ENCODE measurements at regions not wholly inside any gene's neighbourhood (a gene's known extent, or its start where the extent isn't known, plus 50 kb on each side); places are given as distances from the start of the nearest gene placed in this dataset.

DNA sequence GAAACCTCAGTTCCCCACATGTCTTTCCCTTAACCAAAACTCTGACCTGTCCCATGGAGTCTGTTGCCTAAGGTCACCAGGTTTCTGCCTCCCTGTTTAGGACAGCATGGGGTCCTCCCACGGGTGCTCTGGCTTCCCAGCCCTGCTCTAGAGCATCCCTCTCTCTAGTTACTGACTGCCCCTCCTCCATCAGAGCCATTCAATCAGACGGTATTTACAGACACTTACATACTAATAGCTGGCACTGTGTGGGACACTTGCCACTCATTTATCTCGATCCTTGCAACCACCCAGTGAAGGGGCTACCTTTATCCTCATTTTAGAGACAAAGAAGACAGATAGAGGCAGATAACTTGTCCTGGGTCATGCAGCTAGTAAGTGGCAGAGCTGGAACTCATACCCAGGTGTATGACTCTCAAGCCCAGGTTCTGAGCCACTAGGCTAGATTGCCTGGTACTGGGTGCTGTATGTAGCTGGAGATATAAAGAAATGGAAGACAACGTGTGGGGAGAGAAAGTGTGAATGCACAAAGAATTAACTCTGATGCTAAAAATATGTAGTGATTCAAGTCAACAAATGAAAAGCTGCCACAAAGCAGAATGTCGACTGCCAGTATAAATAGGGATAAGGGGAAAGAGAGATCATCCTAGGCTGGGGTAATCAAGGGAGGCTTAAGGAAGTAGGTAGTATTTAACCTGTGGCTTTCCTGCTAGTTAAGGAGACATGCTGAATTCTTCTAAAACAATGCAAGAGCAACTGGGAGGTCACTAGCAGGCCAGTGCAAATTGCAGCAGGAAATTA lies 52.5 kb upstream of the PDE8B start:
- Histone ChIP-seq H3K4me1 (ENCODE audit: insufficient read depth) (no peaks in the 10 kb centered on the region), H3K27me3 (no peaks in the 10 kb centered on the region), H3K9me3 (no peaks in the 10 kb centered on the region), H3K27ac (no peak overlapping the region), H3K36me3 (no peaks in the 10 kb centered on the region), H3K4me3 (no peak overlapping the region)
- intact Hi-C loops (cut with DNase I): no loop called here
- no peak for DNase-seq
- no peak for TF ChIP-seq EP300 (IDR thresholded peaks at IDR 0.05)
- TF ChIP-seq POLR2A (IDR thresholded peaks at IDR 0.05): no peak
- TF ChIP-seq CTCF (IDR thresholded peaks at IDR 0.05): no peak
- 31 to 38% (median 35%) methylated on average over 5 of the region's 5 CpGs for WGBS, 3 donors

- no peak for DNase-seq
- H3K9me3 ChIP-seq: no peaks in the 10 kb centered on the region
- intact Hi-C loops (cut with DNase I): no loop called here
- H3K27ac ChIP-seq: no peak overlapping the region
- TF ChIP-seq EP300 (IDR thresholded peaks at IDR 0.05): no peak
- TF ChIP-seq POLR2A (IDR thresholded peaks at IDR 0.05): no peak
- TF ChIP-seq CTCF (IDR thresholded peaks at IDR 0.05): no peak
- H3K27me3 ChIP-seq: no peaks in the 10 kb centered on the region
- H3K36me3 ChIP-seq: no peaks in the 10 kb centered on the region
- 85 to 94% (median 89%) methylated on average over 3 of the region's 3 CpGs for WGBS, 3 donors
- no peaks in the 10 kb centered on the region for H3K4me1 ChIP-seq (ENCODE audit: insufficient read depth)
- no peak overlapping the region for H3K4me3 ChIP-seq
These were observed 54.1 kb upstream of the PDE8B start for GRCh38 chr5:77156379-77156778.

DNA sequence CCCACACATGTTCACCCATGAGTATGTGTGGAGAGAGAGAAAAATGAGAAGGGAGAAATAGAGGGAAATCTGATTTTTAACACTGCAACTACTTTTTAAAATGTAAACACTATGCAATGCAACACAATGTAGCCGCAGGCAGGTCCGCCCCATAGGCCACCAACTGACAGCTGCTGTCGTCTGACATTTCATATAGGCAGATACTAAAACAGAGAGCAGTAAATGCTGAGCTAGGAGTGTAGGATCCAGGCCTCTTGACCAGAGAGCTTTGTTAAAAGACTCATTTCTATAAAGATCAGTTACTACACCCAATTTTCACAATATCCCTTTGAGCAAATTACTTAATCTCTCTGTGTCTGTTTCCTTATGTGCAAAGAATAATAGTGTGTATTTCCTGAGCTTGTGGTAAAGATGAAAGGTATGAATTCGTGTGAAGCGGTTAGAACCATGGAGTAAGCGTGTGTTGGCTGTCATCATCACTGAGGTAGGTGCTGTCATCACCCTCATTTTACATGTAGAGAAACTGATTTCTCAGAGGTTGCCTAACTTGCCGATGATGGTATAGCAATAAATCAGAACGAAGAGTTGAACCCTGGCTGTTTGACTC lies 55.2 kb upstream of the PDE8B start:
- no peaks in the 10 kb centered on the region for H3K36me3 ChIP-seq
- 89 to 90% (median 90%) methylated on average over 8 of the region's 8 CpGs for WGBS, 3 donors
- H3K4me3 ChIP-seq: no peak overlapping the region
- H3K27ac ChIP-seq: no peak overlapping the region
- H3K9me3 ChIP-seq: no peaks in the 10 kb centered on the region
- no peaks in the 10 kb centered on the region for H3K27me3 ChIP-seq
- TF ChIP-seq CTCF (IDR thresholded peaks at IDR 0.05): no peak
- no peak for TF ChIP-seq POLR2A (IDR thresholded peaks at IDR 0.05)
- TF ChIP-seq EP300 (IDR thresholded peaks at IDR 0.05): no peak
- H3K4me1 ChIP-seq (ENCODE audit: insufficient read depth): no peaks in the 10 kb centered on the region
- DNase-seq: no peak
- intact Hi-C loops (cut with DNase I): no loop called here

- no peaks in the 10 kb centered on the region for H3K36me3 ChIP-seq
- no peak overlapping the region for H3K4me3 ChIP-seq
- H3K27me3 ChIP-seq: no peaks in the 10 kb centered on the region
- intact Hi-C loops (cut with DNase I): no loop called here
- TF ChIP-seq EP300 (IDR thresholded peaks at IDR 0.05) (no peak), POLR2A (IDR thresholded peaks at IDR 0.05) (no peak), CTCF (IDR thresholded peaks at IDR 0.05) (no peak)
- H3K4me1 ChIP-seq (ENCODE audit: insufficient read depth): no peaks in the 10 kb centered on the region
- H3K9me3 ChIP-seq: no peaks in the 10 kb centered on the region
- 84 to 95% (median 93%) methylated on average over 8 of the region's 8 CpGs for WGBS, 3 donors
- no peak overlapping the region for H3K27ac ChIP-seq
- DNase-seq: no peak
These were observed 58.0 kb upstream of the PDE8B start for GRCh38 chr5:77152441-77152840.

Measured in ovary (tissue), 7 donors.